Activated T-cell treated with anti-CD3 and anti-CD28 coated beads, Interleukin-2, amount 50 U/mL, for 48 hours (primary cell): ENCODE measurements at regions not wholly inside any gene's neighbourhood (a gene's known extent, or its start where the extent isn't known, plus 50 kb on each side); places are given as distances from the start of the nearest gene placed in this dataset.
A peak's percentile ranks its signal among the peaks of the same experiment; 100 is the strongest.
"Not testable (repeated sequence)": the region's sequence is repeated elsewhere in the genome, so short reads cannot be mapped to it uniquely, and the experiment has no call there.

Experiments
- DNase-seq, 2 experiments: peaks; one replicate each; pipeline ENCODE4 v3.0.0-alpha.2; 2020

- DNase-seq: no peak
These were observed 680.3 kb upstream of the SEMA6D start for GRCh38 chr15:47037003-47037402.

- DNase-seq: no peak
These were observed 678.1 kb upstream of the SEMA6D start for GRCh38 chr15:47039225-47039624.

- no peak for DNase-seq
These were observed 676.0 kb upstream of the SEMA6D start for GRCh38 chr15:47041301-47041700.

DNA sequence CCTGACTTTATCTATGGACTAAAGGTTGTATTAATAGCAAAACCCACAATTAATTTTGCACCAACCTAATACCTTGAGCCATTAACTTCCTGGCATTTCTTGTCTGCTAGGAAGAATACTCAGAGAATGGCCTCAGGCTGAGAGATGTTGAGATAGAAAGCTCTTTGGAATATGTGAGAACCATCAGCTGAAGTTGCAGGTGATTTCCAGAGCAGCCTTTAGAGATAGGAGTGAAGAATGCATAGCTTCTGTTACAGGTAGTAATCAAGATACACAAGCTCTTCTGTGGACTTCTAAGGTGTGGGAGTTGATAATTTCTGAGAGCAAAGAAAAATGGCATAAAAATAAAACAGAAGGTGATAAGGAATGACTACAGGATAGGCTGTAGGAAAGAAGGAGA, 669.3 kb upstream of the SEMA6D start:
- not testable (repeated sequence) for DNase-seq

GRCh38 chr15:47066392-47066791, 650.9 kb upstream of the SEMA6D start:
- DNase-seq: no peak

- not testable (repeated sequence) for DNase-seq
These were observed 639.5 kb upstream of the SEMA6D start for GRCh38 chr15:47077846-47078245.

- DNase-seq: no peak
These were observed 621.5 kb upstream of the SEMA6D start for GRCh38 chr15:47095833-47096232.

DNA sequence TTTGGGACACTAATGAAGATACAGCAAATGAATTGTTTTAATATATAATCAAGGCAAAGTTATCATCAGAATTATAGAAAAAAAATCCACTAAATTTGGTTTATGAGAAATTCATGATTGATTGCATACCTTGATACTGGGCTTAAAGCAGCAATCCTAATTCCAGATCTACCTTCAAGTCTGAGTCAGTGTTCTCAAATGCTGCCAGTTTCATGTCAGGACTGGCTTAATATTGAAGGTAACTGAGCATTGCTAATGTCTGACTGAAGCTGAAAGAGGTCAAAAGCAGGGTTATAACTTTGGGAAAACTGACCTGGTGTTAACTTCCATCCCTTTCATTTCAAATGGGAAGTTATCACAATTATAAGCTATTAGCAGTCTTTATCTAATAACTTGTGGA, 618.8 kb upstream of the SEMA6D start:
- DNase-seq: not testable (repeated sequence)

- not testable (repeated sequence) for DNase-seq
These were observed 617.5 kb upstream of the SEMA6D start for GRCh38 chr15:47099801-47100200.

DNA sequence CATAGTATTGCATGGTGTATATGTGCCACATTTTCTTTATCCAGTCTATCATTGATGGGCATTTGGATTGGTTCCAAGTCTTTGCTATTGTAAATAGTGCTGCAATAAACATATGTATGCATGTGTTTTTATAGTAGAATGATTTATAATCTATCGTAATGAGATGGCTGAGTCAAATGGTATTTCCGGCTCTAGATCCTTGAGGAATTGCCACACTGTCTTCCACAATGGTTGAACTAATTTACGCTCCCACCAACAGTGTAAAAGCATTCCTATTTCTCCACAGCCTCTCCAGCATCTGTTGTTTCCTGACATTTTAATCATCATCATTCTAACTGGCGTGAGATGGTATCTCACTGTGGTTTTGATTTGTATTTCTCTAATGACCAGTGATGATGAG, 608.5 kb upstream of the SEMA6D start:
- not testable (repeated sequence) for DNase-seq

DNA sequence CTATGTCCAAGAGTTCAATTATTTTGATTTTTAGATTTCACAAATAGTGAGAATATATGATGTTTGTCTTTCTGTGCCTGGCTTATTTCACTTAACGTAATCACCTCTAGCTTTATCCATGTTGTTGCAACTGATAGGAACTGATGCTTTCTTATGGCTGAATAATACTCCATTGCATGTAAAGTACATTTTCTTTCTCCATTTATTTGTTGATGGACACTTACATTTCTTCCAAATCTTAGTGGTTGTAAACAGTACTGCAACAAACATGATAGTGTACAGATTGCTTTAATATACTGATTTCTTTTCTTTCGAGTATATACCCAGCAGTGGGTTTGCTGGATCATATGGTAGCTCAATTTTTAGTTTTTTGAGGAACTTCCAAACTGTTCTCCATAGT, 600.6 kb upstream of the SEMA6D start:
- DNase-seq: no peak

DNA sequence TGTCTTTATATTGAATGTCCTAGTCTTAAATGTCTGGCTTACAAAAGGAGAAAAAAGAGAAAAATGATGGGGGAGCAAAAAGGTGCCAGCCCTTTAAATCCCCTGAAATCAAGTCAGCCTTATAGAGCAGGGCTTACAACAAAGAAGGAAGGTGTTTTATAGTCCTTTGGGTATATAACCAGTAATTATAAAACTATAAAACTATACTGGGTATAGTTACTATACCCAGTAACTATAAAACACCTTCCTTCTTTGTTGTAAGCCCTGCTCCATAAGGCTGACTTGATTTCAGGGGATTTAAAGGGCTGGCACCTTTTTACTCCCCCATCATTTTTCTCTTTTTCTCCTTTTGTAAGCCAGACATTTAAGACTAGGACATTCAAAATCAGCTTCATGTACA, 598.0 kb upstream of the SEMA6D start:
- no peak for DNase-seq

DNA sequence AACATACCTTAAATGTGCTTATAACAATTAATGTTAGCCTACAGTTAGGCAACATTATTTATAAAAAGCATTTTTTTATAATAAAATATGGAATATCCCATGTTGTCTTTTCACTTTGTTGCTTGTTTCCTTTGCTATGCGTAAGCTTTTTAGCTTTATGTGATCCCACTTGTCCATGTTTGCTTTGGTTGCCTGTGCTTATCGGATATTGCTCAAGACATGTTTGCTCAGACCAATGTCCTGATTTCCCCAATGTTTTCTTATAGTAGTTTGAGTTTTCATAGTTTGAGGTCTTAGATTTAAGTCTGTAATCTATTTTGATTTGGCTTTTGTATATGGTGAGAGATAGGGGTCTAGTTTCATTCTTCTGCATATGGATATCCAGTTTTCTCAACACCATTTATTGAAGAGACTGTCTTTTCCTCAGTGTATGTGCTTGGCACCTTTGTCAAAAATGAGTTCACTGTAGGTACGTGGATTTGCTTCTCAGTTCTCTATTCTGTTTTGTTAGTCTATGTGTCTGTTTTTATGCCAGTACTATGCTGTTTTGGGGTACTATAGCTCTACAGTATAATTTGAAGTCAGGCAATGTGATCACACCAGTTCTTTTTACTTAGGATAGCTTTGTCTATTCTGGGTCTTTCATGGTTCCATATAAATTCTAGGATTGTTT, 592.7 kb upstream of the SEMA6D start:
- no peak for DNase-seq

- no peak for DNase-seq
These were observed 588.3 kb upstream of the SEMA6D start for GRCh38 chr15:47129033-47129432.

DNA sequence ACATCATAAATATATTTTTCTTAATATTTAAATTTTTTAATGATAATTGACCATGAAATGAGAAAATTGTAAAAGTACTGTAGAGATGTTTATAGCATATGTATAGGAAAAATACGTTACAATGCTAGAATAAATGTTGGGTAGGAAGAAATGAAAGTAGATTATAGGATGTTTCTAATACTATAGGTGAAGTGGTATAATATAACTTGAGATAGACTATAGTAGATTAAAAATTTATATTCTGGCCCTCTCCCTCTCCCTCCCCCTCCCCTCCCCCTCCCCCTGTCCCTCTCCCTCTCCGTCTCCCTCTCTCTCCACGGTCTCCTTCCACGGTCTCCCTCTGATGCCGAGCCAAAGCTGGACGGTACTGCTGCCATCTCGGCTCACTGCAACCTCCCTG, 585.9 kb upstream of the SEMA6D start:
- not testable (repeated sequence) for DNase-seq

GRCh38 chr15:47135267-47135666, 582.0 kb upstream of the SEMA6D start:
- no peak for DNase-seq

GRCh38 chr15:47136236-47136635, 581.1 kb upstream of the SEMA6D start:
- DNase-seq: no peak

- DNase-seq: no peak
These were observed 577.3 kb upstream of the SEMA6D start for GRCh38 chr15:47139965-47140364.

DNA sequence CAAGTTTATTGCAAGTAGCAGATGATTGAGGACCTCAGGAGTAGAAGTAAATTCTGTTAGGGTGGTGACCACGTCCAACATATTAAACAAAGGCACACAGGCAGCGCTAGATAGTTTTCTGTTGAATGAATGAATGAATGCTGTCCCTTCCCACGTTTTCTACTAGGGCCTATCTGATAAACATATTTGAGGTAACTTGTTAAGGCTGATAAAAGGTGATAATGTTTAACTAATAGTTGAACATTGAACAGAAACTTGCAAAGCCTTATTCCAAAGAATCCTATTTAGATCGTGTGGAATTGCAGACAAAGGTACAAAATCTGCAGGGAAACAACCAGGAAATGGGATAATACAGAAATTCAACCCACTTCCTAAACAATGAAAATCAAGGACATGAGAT, 559.5 kb upstream of the SEMA6D start:
- DNase-seq: no peak

DNA sequence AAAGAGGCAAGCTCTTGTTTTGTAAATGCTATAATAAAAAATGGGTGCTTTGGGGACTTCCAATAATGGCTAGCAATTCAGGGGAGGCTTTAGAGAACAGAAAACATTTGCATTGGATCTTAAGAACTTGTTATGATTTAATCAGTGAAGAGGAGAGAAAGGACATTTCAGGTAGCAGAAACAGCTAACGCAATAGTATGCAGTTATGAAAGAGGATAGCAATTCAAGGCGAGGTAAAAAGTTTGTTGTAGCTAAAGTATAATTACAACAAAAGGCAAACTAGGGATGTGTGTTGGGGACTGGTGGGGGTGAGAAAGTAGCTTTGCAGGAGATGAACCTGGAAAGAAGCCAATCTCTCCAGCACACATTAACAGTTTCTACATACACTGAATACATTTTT, 558.7 kb upstream of the SEMA6D start:
- DNase-seq: no peak

DNA sequence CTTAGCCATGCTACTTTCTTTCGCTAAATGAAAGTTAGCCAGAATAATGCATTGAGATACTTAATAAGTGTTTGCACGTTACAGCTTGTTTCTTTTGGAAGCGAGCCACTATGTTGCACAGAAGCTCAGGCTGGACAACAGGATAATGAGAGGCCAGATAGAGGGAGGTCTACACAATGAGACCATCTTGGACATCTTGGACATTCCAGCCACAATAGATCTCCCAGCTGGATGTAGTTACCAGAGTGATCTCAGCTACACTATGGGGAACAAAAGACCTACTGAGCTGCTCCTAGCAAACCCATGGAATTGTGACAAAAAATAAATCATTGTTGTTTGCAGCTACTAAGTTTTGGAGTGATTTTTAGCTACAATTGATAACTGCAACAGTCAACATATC, 540.1 kb upstream of the SEMA6D start:
- no peak for DNase-seq

DNA sequence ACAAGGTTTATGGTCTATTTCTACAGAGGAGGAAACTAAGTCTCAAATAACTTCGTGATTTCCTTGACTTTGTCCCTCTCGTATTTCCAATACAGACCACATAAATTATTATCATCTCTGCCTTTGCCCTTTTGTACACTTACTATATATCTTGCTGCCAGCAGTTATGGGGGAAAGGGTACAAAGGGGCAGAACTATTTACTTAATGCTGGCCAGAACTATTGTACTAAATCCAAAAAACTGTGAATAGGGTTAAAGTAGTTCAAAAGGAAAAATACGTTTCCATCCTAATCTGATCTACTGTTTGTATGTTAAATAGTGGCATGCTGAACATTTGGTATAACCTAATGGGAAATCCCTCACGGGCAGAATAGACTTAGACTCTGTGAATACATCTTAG, 537.3 kb upstream of the SEMA6D start:
- DNase-seq: no peak

DNA sequence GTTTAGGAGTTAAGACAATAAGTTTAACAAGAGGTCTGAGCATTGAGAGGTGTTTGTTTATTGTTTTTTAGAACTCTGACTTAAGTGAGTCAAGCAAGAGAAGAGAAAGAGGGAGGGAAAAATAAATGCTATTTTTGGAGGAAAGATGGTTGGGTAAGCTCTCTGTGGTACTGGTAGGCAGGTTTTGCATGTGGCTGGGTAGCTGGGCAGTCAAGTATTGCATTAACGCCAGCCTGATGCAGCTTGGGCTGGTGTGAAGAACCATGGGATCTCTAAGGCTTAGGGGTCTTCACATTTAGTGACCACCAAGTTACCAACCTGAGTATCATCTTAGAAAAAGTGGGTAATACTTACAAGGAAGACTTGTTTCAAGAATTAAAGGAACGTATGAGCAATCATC, 534.5 kb upstream of the SEMA6D start:
- DNase-seq: no peak

- peak in 1 of 2 experiments; percentile 28 for DNase-seq
These were observed 533.0 kb upstream of the SEMA6D start for GRCh38 chr15:47184003-47184907.
